NCI-H774 (cell line): ENCODE measurements at regions not wholly inside any gene's neighbourhood (a gene's known extent, or its start where the extent isn't known, plus 50 kb on each side); places are given as distances from the start of the nearest gene placed in this dataset.

Source experiments
- DNase-seq: peaks from one replicate; lab custom pipeline; 2025; lab: John Stamatoyannopoulos, UW

DNA sequence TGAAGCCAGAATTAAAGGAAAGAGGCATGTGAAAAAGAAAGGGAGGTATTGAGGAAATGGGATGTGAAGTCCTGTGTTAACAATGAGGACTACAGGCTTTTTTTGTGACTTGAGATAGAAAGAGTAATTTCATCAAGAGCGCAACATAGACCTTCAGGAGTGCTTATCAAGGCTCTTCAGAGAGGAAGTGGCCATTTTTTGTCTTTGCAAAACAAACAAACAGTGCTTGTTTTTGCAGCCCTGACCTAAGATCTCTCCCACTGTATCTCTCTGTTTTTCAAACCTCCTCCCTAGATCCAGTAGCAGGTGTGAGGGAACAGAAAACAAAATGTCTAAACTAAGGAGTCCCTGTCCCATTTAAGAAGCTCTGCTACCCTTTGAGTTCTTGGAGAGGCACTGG is 710.3 kb upstream of the MARCKS start:
- DNase-seq = no peak

- DNase-seq = no peak
Observed at GRCh38 chr6:113147544-113147943, 709.6 kb upstream of the MARCKS start.

DNA sequence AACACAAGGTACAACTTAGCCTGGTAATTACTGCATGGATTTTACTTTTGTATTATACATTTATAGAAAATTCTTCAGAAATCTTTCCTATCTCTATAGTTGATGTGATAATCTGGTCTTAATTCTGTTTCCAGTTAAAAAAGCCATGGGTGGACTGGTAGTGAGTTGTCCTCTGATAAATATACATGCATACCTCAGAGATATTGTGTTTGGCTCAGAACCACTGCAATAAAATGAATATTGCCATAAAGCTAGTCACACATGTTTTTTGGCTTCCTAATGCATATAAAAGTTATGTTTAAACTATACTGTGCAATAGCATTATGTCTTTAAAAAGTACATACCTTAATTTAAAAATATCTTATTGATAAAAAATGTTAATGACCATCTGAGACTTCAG is 708.6 kb upstream of the MARCKS start:
- no peak for DNase-seq

DNA sequence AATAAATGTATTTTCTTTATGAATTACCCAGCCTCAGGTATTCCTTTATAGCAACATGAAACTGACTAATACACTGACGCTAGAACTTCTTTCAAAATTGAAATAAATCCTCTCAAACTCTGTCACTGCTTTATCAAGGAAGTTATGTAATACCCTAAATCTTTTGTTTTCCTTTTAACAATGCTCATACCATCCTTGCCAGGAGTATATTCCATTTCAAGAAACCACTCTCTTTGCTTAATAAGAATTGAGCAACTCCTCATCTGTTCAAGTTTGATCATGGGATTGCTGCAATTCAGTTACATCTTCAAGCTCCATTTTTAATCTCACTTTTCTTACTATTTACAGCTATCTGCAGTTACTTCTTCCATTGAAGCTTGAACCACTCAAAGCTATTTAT is 707.6 kb upstream of the MARCKS start:
- DNase-seq = no peak

- no peak for DNase-seq
Observed at GRCh38 chr6:113160306-113161017, 696.7 kb upstream of the MARCKS start.

- no peak for DNase-seq
Observed at GRCh38 chr6:113161018-113161315, 696.2 kb upstream of the MARCKS start.

GRCh38 chr6:113162739-113163138 is 694.4 kb upstream of the MARCKS start:
- no peak for DNase-seq

- no peak for DNase-seq
Observed at GRCh38 chr6:113168057-113168456, 689.1 kb upstream of the MARCKS start.

- DNase-seq = no peak
Observed at GRCh38 chr6:113169484-113169883, 687.7 kb upstream of the MARCKS start.

- no peak for DNase-seq
Observed at GRCh38 chr6:113170454-113170853, 686.7 kb upstream of the MARCKS start.

- DNase-seq = peak; percentile 22
Observed at GRCh38 chr6:113171882-113172281, 685.3 kb upstream of the MARCKS start.

DNA sequence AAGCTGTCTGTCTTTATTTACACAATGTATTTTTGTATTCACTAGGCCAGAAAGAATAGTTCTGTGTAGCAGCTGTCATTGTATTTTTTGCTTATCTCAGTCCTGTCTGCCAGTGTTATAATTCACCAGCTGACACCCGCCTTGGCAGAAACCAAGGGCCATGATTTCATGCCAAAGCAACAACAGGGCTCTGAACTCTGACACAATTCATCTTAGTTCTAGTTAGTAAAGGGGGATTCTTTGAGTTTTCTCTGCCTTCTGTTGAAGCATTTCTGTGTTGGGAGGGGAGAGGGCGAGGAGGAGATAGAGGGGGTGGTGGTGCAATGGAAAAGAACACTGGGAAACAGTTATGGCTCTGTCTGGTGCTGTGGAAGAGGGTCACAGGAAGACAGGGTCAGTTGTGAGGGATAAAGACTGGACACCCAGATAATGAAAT is 684.6 kb upstream of the MARCKS start:
- DNase-seq = peak; percentile 76

- no peak for DNase-seq
Observed at GRCh38 chr6:113178349-113178748, 678.8 kb upstream of the MARCKS start.

GRCh38 chr6:113181164-113181563 is 676.0 kb upstream of the MARCKS start:
- DNase-seq = no peak

DNA sequence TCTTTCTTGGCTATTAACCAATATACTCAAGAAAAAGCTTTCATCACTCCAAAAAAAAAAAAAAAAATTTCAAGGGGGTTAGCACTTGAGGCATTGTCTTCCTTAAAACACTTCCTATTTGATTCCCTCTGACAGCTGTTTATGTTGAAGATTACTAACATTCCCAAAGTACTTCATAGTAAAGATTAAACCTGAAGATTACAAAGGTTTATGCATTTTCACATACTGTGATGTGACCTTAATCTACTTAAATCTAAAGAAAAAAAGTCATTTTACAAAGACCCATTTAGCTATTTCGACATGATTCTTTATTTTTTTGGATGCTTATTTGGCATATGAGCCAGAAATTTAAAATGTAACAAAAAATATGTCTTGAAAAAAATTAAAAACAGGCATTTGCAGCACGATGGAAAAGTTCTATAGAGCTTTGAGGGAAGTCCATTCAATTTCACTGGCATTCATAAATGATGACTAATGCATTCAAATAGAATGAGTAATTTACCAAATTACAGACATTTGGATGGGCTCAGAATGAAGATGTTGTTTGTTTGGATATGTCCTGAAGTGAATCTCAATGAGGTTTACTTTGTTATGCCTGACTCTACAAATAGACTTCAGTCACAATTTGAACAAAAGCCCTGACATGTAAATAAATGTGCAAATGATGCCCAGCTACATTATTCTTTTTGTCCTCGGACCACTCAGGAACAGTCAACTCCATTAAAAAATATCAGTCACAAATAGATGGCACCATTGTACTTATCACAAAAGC is 674.6 kb upstream of the MARCKS start:
- DNase-seq = peak; percentile 97

DNA sequence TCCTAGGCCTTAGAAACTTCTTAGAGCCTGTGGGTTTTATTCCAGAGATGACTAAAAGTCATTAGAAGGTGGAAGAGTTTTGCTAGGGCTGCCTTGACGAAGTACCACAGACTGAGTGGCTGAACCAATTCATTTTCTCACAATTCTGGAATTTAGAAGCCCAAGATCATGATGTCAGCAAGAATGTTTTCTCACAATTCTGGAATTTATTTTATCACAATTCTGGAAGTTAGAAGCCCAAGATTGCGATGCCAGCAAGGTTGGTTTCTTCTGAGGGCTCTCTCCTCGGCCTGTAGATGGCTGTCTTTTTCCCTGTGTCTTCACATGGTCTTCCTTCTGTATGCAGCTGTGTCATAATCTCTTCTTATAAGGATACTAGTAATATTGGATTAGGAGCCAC is 672.9 kb upstream of the MARCKS start:
- no peak for DNase-seq

- no peak for DNase-seq
Observed at GRCh38 chr6:113184736-113185135, 672.4 kb upstream of the MARCKS start.

GRCh38 chr6:113185299-113185698 is 671.8 kb upstream of the MARCKS start:
- no peak for DNase-seq

DNA sequence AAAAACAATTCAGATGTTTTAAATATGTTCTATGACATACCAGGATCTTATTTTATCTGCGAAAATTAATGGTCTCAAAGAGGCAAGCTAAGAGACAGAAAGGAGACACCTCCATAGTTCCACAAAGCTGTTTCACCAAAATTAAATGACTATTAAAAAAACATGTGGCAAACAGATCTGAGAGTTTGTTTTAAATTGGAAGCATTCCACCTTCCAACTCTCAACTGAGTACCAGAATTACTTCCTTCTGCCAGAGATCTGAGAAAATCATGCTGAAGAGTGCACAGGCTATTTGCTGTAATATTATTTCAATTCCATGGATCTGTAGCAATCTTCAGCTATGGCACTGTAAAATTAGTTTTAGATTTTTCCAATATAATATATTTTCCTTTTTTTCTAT is 669.5 kb upstream of the MARCKS start:
- DNase-seq = no peak

GRCh38 chr6:113188962-113189361 is 668.2 kb upstream of the MARCKS start:
- no peak for DNase-seq

DNA sequence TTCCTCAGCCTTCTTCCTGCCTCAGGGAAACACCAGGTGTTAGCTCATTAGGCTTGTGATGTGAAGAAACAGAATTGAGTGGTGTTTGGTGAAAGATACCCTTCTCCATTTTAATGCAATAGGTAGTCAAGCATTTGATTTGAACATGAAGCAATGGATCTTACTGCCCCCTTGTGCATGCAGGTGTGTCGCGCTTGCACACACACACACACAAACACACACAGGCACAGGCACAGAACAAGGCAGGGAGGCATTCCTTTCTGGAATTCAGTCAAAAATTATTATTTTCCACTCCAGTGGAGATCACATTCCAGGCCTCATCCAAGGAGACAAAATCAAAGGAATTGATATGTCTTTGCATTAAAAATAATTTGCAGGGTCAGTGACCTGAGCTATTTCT is 667.0 kb upstream of the MARCKS start:
- DNase-seq = no peak

GRCh38 chr6:113194090-113194489 is 663.1 kb upstream of the MARCKS start:
- DNase-seq = no peak

GRCh38 chr6:113202852-113203714 is 654.1 kb upstream of the MARCKS start:
- no peak for DNase-seq
